SHP77 treated with DMSO at 0.1 percent for 48 hours (cell line): ENCODE measurements at regions not wholly inside any gene's neighbourhood (a gene's known extent, or its start where the extent isn't known, plus 50 kb on each side); places are given as distances from the start of the nearest gene placed in this dataset.
"Not testable (repeated sequence)": the region's sequence is repeated elsewhere in the genome, so short reads cannot be mapped to it uniquely, and the experiment has no call there.

Experiments used
- DNase-seq: peaks from one replicate; lab custom pipeline; 2025; lab: John Stamatoyannopoulos, UW

DNA sequence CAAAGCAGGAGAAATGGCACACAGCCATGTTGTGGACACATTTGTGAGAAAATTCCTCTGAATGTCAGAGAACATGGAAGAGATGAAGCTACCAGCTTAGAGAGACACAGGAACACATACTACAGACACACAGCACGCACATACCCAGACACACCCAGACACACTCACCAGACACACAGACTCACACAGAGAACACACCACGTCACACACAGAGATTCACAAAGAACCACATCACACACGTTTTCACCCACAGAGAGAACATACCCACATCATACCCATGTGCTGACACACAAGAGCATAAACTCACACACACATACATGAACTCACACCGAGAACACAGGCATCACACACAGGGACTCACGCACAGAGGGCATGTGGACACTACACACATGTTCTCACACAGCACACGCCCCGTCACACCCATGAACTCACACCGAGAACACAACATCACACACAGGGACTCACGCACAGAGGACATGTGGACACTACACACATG, 124.9 kb downstream of the METRNL start:
- DNase-seq, result no peak

GRCh38 chr17:83204736-83205386, 125.5 kb downstream of the METRNL start:
- not testable (repeated sequence) for DNase-seq

DNA sequence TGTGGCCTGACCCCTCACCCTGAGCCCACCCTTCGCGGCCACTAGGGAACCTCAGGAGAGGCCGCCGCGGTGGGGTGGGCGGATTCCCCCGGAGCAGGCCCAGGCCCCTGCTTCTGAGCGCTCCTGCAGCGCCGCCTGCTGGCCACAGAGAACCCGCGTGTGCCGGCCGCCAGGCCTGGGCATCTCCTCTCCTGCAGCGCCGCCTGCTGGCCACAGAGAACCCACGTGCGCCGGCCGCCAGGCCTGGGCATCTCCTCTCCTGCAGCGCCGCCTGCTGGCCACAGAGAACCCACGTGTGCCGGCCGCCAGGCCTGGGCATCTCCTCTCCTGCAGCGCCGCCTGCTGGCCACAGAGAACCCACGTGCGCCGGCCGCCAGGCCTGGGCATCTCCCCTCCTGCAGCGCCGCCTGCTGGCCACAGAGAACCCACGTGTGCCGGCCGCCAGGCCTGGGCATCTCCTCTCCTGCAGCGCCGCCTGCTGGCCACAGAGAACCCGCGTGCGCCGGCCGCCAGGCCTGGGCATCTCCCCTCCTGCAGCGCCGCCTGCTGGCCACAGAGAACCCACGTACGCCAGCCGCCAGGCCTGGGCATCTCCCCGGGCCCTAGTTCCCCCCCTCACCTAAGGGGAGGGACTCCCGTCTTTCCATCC, 126.1 kb downstream of the METRNL start:
- DNase-seq, result not testable (repeated sequence)

- DNase-seq, result not testable (repeated sequence)
Measured at GRCh38 chr17:83206036-83206394, 126.6 kb downstream of the METRNL start.

GRCh38 chr17:83206819-83207588, 127.6 kb downstream of the METRNL start:
- not testable (repeated sequence) for DNase-seq

- not testable (repeated sequence) for DNase-seq
Measured at GRCh38 chr17:83247001-83247400, 167.6 kb downstream of the METRNL start.
